ENCODE measurements at regions not wholly inside any gene's neighbourhood (a gene's known extent, or its start where the extent isn't known, plus 50 kb on each side); places are given as distances from the start of the nearest gene placed in this dataset.

- ChIA-PET CTCF (ENCODE audit: unreplicated experiment) (no interaction called here), POLR2A (no interaction called here)
- no TSS peak for BruUV-seq (replicated peaks)
- H3K9me3 ChIP-seq (ENCODE audit: low read length) = 0 out of 2 replicates have a peak, but pooled peaks cover 7% of the 10 kb centered on the region
- no peaks in the 10 kb centered on the region for H3K79me2 ChIP-seq (ENCODE audit: insufficient read depth, low read depth, low read length)
- H3K36me3 ChIP-seq (ENCODE audit: insufficient read depth, low read length) = no peaks in the 10 kb centered on the region
- H3K4me1 ChIP-seq (ENCODE audit: insufficient read depth, low read length, poor library complexity, severe bottlenecking) = no peaks in the 10 kb centered on the region
- no peaks in the 10 kb centered on the region for H4K20me1 ChIP-seq (ENCODE audit: insufficient read depth, low read length)
- H3K4me3 ChIP-seq (ENCODE audit: low read depth, low read length, poor library complexity, severe bottlenecking) = no peak overlapping the region
- intact Hi-C loops (cut with micrococcal nuclease; ENCODE audit: unreplicated experiment) = no loop called here
- no peak for DNase-seq (ENCODE audit: low spot score)
- H3K4me2 ChIP-seq (ENCODE audit: low read length) = no peak overlapping the region
- no peak overlapping the region for H3K27ac ChIP-seq (ENCODE audit: low read depth, low read length, poor library complexity, severe bottlenecking)
- TF ChIP-seq CTCF (conservative IDR thresholded peaks at IDR 0.05; ENCODE audit: low read length) = no peak
- TF ChIP-seq EZH2phosphoT487 (IDR thresholded peaks at IDR 0.05; ENCODE audit: borderline replicate concordance, low read depth, low read length) = no peak
- H2AFZ ChIP-seq (ENCODE audit: low read length) = no peak overlapping the region
- H3K9me2 ChIP-seq (ENCODE audit: insufficient read depth, low read length) = no peaks in the 10 kb centered on the region; the same call in 1 of the 2 replicates
These were observed 506.5 kb downstream of the HS3ST4 start for GRCh38 chr16:26198221-26198620.

- intact Hi-C loops (cut with micrococcal nuclease; ENCODE audit: unreplicated experiment) = no loop called here
- Histone ChIP-seq H3K4me3 (ENCODE audit: low read depth, low read length, poor library complexity, severe bottlenecking) (no peak overlapping the region), H3K36me3 (ENCODE audit: insufficient read depth, low read length) (no peaks in the 10 kb centered on the region), H2AFZ (ENCODE audit: low read length) (no peak overlapping the region), H3K9me2 (ENCODE audit: insufficient read depth, low read length) (no peaks in the 10 kb centered on the region), H4K20me1 (ENCODE audit: insufficient read depth, low read length) (no peaks in the 10 kb centered on the region), H3K79me2 (ENCODE audit: insufficient read depth, low read depth, low read length) (no peaks in the 10 kb centered on the region), H3K9me3 (ENCODE audit: low read length) (no peaks in the 10 kb centered on the region), H3K4me2 (ENCODE audit: low read length) (no peak overlapping the region), H3K27ac (ENCODE audit: low read depth, low read length, poor library complexity, severe bottlenecking) (no peak overlapping the region), H3K4me1 (ENCODE audit: insufficient read depth, low read length, poor library complexity, severe bottlenecking) (no peaks in the 10 kb centered on the region)
- CTCF ChIA-PET (ENCODE audit: unreplicated experiment) = no interaction called here
- DNase-seq (ENCODE audit: low spot score) = no peak
- TF ChIP-seq CTCF (conservative IDR thresholded peaks at IDR 0.05; ENCODE audit: low read length) = no peak
- TF ChIP-seq EZH2phosphoT487 (IDR thresholded peaks at IDR 0.05; ENCODE audit: borderline replicate concordance, low read depth, low read length) = no peak
- BruUV-seq (replicated peaks) = no TSS peak
- POLR2A ChIA-PET = no interaction called here
These were observed 512.4 kb downstream of the HS3ST4 start for GRCh38 chr16:26204138-26204537.

- no TSS peak for BruUV-seq (replicated peaks)
- Histone ChIP-seq H3K36me3 (ENCODE audit: insufficient read depth, low read length) (no peaks in the 10 kb centered on the region), H2AFZ (ENCODE audit: low read length) (no peak overlapping the region), H3K9me3 (ENCODE audit: low read length) (no peaks in the 10 kb centered on the region), H3K4me3 (ENCODE audit: low read depth, low read length, poor library complexity, severe bottlenecking) (no peak overlapping the region), H3K9me2 (ENCODE audit: insufficient read depth, low read length) (no peaks in the 10 kb centered on the region), H3K4me2 (ENCODE audit: low read length) (no peak overlapping the region), H3K79me2 (ENCODE audit: insufficient read depth, low read depth, low read length) (no peaks in the 10 kb centered on the region), H3K27ac (ENCODE audit: low read depth, low read length, poor library complexity, severe bottlenecking) (no peak overlapping the region), H3K4me1 (ENCODE audit: insufficient read depth, low read length, poor library complexity, severe bottlenecking) (no peaks in the 10 kb centered on the region), H4K20me1 (ENCODE audit: insufficient read depth, low read length) (no peaks in the 10 kb centered on the region)
- intact Hi-C loops (cut with micrococcal nuclease; ENCODE audit: unreplicated experiment) = no loop called here
- DNase-seq (ENCODE audit: low spot score) = no peak
- ChIA-PET POLR2A (no interaction called here), CTCF (ENCODE audit: unreplicated experiment) (no interaction called here)
- no peak for TF ChIP-seq EZH2phosphoT487 (IDR thresholded peaks at IDR 0.05; ENCODE audit: borderline replicate concordance, low read depth, low read length)
- TF ChIP-seq CTCF (conservative IDR thresholded peaks at IDR 0.05; ENCODE audit: low read length) = no peak
These were observed 519.8 kb downstream of the HS3ST4 start for GRCh38 chr16:26211542-26211941.
